Panc1 (cell line): ENCODE measurements at regions not wholly inside any gene's neighbourhood (a gene's known extent, or its start where the extent isn't known, plus 50 kb on each side); places are given as distances from the start of the nearest gene placed in this dataset.

ENCODE experiments used
- ATAC-seq: fragments of 200-7000 bp; cut with Tn5 transposase; 2 replicates; pipeline ENCODE4 v1.9.1; 2020; ENCODE audit warnings: mild to moderate bottlenecking, moderate library complexity
- BruUV-seq: library from RNA; stranded (reverse); fragments of 400-500 nt; replicated peaks from 2 replicates; lab custom pipeline; 2021; lab: Mats Ljungman, UMichigan
- CTCF ChIA-PET: fragments of 300-600 bp; sonication (Branson Sonifier 250); formaldehyde crosslinking; loops from one replicate; lab custom pipeline; 2022; ENCODE audit warnings: antibody characterized with exemption; lab: Charles Lee
- POLR2A ChIA-PET: fragments of 300-600 bp; sonication (Branson Sonifier 250); formaldehyde crosslinking; loops from one replicate; lab custom pipeline; 2022; ENCODE audit warnings: antibody characterized with exemption; lab: Charles Lee
- DNase-seq: peaks from one replicate; pipeline ENCODE4 v3.0.0-alpha.2; 2010; ENCODE audit warnings: low read depth, low spot score
- H3K27ac ChIP-seq: 2 replicates; pipeline ENCODE4 v1.5.1; 2011; ENCODE audit warnings: mild to moderate bottlenecking, low read length, inconsistent platforms
- H3K27me3 ChIP-seq: fragments of 200-500 bp; sonication (Bioruptor generic); 2 replicates; pipeline ENCODE4 v1.6.0; 2014; ENCODE audit warnings: low read length, inconsistent platforms; ENCODE audit not compliant: control insufficient read depth, insufficient read depth
- H3K36me3 ChIP-seq: fragments of 200-500 bp; sonication (Bioruptor generic); 2 replicates; pipeline ENCODE4 v1.5.1; 2014; ENCODE audit warnings: inconsistent platforms, mild to moderate bottlenecking, low read length, moderate library complexity; ENCODE audit not compliant: control insufficient read depth, insufficient read depth
- H3K4me1 ChIP-seq: 2 replicates; pipeline ENCODE4 v1.5.1; 2011; ENCODE audit warnings: inconsistent platforms, mild to moderate bottlenecking, low read length, moderate library complexity; ENCODE audit not compliant: control insufficient read depth, insufficient read depth
- H3K4me3 ChIP-seq, 2 experiments: 2 replicates each; pipeline ENCODE4 v1.5.1; 2011 to 2012; ENCODE audit warnings: low read depth in 2 of 2, low read length in 2 of 2, mild to moderate bottlenecking in 2 of 2, inconsistent platforms in 1 of 2, moderate library complexity in 1 of 2
- H3K9me3 ChIP-seq: fragments of 200-500 bp; sonication (Bioruptor generic); 2 replicates; pipeline ENCODE4 v1.5.1; 2014; ENCODE audit warnings: low read depth, mild to moderate bottlenecking, inconsistent platforms, low read length, moderate library complexity; ENCODE audit not compliant: control insufficient read depth, insufficient read depth
- POLR2AphosphoS5 ChIP-seq: IDR thresholded peaks from 2 replicates; pipeline ENCODE4 v1.6.1; 2012; ENCODE audit warnings: mild to moderate bottlenecking, low read depth, low read length, moderate library complexity
- SIN3A ChIP-seq: IDR thresholded peaks from 2 replicates; pipeline ENCODE4 v1.6.1; 2012; ENCODE audit warnings: low read depth, mild to moderate bottlenecking, low read length, moderate library complexity, borderline replicate concordance; ENCODE audit not compliant: insufficient read depth
- TCF7L2 ChIP-seq: IDR thresholded peaks from 2 replicates; pipeline ENCODE4 v1.6.1; 2011; ENCODE audit warnings: mild to moderate bottlenecking, low read depth, low read length, inconsistent platforms
- in situ Hi-C: cut with HindIII; loops from 2 replicates; pipeline ENCODE4 v1.10.0; 2016; ENCODE audit warnings: low sequenced_read_pairs, low pct_unique_long_range_greater_than_20kb
- intact Hi-C: fragments of 100-400 bp; cut with micrococcal nuclease; formaldehyde crosslinking; loops from one replicate; pipeline ENCODE4 v1.10.0; 2022; ENCODE audit not compliant: unreplicated experiment
- TF ChIP-seq, protein P1 (sequence below), 2 experiments: IDR thresholded peaks; 2 replicates each; pipeline ENCODE4 v1.6.1; 2011 to 2012; ENCODE audit warnings: low read depth in 2 of 2, control low read depth in 1 of 2, low read length in 1 of 2, mild to moderate bottlenecking in 1 of 2, moderate library complexity in 1 of 2; ENCODE audit not compliant: insufficient read depth in 1 of 2
- TF ChIP-seq, protein P2 (sequence below): fragments of 450-650 bp; IDR thresholded peaks from 2 replicates; pipeline ENCODE4 v1.5.1; 2017; ENCODE audit warnings: mild to moderate bottlenecking

DNA sequence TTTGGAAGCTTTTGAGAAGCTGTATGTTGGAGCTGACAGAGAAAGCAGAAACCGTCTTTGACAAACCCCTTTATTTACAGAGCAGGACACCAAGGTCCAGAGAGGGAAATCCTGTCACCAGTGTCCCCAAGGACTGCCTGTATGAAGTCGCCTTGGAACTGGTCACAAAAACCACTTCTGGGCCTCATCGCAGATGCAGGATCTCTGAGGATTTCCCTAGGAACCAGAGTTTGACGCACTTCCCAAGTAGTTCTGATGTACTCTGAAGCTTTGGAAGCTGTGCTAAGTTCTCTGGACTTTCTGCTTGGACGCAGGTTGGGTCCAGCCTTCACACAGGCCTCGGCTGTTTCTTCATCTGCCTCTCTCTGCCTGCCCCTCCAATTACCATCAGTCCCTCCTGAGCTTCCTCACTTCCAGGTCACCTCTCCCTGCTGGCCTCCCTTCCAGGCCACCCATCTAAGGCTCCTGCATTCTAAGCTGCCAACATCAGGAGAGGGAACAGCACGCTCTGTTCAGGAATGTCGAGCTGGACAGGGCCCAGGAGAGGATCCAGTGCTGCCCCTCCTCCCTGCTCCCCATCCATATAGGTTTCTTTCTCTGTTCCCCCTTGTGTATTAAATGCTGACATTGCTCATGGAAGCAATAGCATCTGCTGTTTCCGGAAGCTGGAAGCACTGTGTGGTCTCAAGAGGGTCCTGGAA, 270.8 kb downstream of the OPA1 start:
- CTCF ChIA-PET = no interaction called here
- intact Hi-C loops = no loop called here

DNA sequence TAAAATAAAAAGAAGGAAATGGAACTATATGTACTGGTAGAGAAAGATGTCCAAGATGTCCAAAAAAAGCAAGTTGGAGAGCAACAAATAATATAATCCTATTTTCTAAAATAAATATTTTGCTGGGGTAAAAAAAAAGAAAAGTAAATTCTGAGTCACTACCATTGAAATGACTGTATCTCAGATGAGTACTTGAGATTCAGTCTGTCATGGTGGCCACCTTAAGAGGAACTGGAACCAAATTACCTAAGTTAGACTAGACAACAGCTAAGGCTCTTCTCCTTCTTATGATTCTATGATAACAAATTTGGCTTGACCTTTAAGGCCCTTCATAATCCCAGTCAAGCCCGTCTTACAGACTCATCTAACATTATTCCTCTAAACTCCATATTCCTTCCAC, 270.6 kb upstream of the HES1 start:
- ATAC-seq (no peak), DNase-seq (no peak)
- intact Hi-C loops (no loop called here), in situ Hi-C loops (no loop called here)
- 0 out of 2 replicates have a peak overlapping the region, but pooled peaks have one; percentile 4 for H3K27ac ChIP-seq
- no peak for TF ChIP-seq POLR2AphosphoS5
- no peak for TF ChIP-seq TCF7L2
- TF ChIP-seq, protein P1, sequence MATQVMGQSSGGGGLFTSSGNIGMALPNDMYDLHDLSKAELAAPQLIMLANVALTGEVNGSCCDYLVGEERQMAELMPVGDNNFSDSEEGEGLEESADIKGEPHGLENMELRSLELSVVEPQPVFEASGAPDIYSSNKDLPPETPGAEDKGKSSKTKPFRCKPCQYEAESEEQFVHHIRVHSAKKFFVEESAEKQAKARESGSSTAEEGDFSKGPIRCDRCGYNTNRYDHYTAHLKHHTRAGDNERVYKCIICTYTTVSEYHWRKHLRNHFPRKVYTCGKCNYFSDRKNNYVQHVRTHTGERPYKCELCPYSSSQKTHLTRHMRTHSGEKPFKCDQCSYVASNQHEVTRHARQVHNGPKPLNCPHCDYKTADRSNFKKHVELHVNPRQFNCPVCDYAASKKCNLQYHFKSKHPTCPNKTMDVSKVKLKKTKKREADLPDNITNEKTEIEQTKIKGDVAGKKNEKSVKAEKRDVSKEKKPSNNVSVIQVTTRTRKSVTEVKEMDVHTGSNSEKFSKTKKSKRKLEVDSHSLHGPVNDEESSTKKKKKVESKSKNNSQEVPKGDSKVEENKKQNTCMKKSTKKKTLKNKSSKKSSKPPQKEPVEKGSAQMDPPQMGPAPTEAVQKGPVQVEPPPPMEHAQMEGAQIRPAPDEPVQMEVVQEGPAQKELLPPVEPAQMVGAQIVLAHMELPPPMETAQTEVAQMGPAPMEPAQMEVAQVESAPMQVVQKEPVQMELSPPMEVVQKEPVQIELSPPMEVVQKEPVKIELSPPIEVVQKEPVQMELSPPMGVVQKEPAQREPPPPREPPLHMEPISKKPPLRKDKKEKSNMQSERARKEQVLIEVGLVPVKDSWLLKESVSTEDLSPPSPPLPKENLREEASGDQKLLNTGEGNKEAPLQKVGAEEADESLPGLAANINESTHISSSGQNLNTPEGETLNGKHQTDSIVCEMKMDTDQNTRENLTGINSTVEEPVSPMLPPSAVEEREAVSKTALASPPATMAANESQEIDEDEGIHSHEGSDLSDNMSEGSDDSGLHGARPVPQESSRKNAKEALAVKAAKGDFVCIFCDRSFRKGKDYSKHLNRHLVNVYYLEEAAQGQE (IDR thresholded peaks at IDR 0.05; ENCODE audit: insufficient read depth in 1 of 2, low read depth in 2 of 2, low read length in 1 of 2) = no peak
- TF ChIP-seq SIN3A = no peak
- TF ChIP-seq, protein P2, sequence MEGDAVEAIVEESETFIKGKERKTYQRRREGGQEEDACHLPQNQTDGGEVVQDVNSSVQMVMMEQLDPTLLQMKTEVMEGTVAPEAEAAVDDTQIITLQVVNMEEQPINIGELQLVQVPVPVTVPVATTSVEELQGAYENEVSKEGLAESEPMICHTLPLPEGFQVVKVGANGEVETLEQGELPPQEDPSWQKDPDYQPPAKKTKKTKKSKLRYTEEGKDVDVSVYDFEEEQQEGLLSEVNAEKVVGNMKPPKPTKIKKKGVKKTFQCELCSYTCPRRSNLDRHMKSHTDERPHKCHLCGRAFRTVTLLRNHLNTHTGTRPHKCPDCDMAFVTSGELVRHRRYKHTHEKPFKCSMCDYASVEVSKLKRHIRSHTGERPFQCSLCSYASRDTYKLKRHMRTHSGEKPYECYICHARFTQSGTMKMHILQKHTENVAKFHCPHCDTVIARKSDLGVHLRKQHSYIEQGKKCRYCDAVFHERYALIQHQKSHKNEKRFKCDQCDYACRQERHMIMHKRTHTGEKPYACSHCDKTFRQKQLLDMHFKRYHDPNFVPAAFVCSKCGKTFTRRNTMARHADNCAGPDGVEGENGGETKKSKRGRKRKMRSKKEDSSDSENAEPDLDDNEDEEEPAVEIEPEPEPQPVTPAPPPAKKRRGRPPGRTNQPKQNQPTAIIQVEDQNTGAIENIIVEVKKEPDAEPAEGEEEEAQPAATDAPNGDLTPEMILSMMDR = no peak
- H3K4me3 ChIP-seq = no peak overlapping the region
- ChIA-PET CTCF (no interaction called here), POLR2A (no interaction called here)
- H3K4me1 ChIP-seq = peaks cover 11% of the 10 kb centered on the region
- no TSS peak for BruUV-seq
- H3K9me3 ChIP-seq = no peaks in the 10 kb centered on the region
- no peaks in the 10 kb centered on the region for H3K36me3 ChIP-seq
- H3K27me3 ChIP-seq = no peaks in the 10 kb centered on the region

More for the DNA sequence above, 270.8 kb downstream of the OPA1 start:
- BruUV-seq = no TSS peak
- Histone ChIP-seq H3K4me3 (no peak overlapping the region), H3K36me3 (no peaks in the 10 kb centered on the region), H3K27ac (no peak overlapping the region), H3K27me3 (no peaks in the 10 kb centered on the region), H3K4me1 (no peaks in the 10 kb centered on the region; the same call in 1 of the 2 replicates), H3K9me3 (no peaks in the 10 kb centered on the region)
- no peak for ATAC-seq
- in situ Hi-C loops = no loop called here
- POLR2A ChIA-PET = no interaction called here
- TF ChIP-seq POLR2AphosphoS5 (no peak), TCF7L2 (no peak), SIN3A (no peak)
- TF ChIP-seq, protein P1 (IDR thresholded peaks at IDR 0.05; ENCODE audit: insufficient read depth in 1 of 2, low read depth in 2 of 2, low read length in 1 of 2) = peak; percentile 50 to 63; a peak in 2 of 4 replicates
- TF ChIP-seq, protein P2 = no peak
- DNase-seq = no peak
